ENCODE measurements at regions not wholly inside any gene's neighbourhood (a gene's known extent, or its start where the extent isn't known, plus 50 kb on each side); places are given as distances from the start of the nearest gene placed in this dataset.

- H3K4me3 ChIP-seq (ENCODE audit: low read depth, low read length) = no peak overlapping the region
- TF ChIP-seq CTCF (IDR thresholded peaks at IDR 0.05; ENCODE audit: low read depth, low read length) = no peak
These were observed 348.0 kb downstream of the PTPRU start for GRCh38 chr1:29584362-29584761.

GRCh38 chr1:29583727-29584126 is 347.4 kb downstream of the PTPRU start:
- no peak for TF ChIP-seq CTCF (IDR thresholded peaks at IDR 0.05; ENCODE audit: low read depth, low read length)
- H3K4me3 ChIP-seq (ENCODE audit: low read depth, low read length) = no peak overlapping the region

GRCh38 chr1:29581256-29581655 is 344.9 kb downstream of the PTPRU start:
- H3K4me3 ChIP-seq (ENCODE audit: low read depth, low read length) = no peak overlapping the region
- TF ChIP-seq CTCF (IDR thresholded peaks at IDR 0.05; ENCODE audit: low read depth, low read length) = no peak

GRCh38 chr1:29579821-29580425 is 343.6 kb downstream of the PTPRU start:
- no peak for TF ChIP-seq CTCF (IDR thresholded peaks at IDR 0.05; ENCODE audit: low read depth, low read length)
- H3K4me3 ChIP-seq (ENCODE audit: low read depth, low read length) = no peak overlapping the region

GRCh38 chr1:29577512-29577911 is 341.2 kb downstream of the PTPRU start:
- no peak overlapping the region for H3K4me3 ChIP-seq (ENCODE audit: low read depth, low read length)
- no peak for TF ChIP-seq CTCF (IDR thresholded peaks at IDR 0.05; ENCODE audit: low read depth, low read length)

GRCh38 chr1:29576510-29576909 is 340.2 kb downstream of the PTPRU start:
- no peak for TF ChIP-seq CTCF (IDR thresholded peaks at IDR 0.05; ENCODE audit: low read depth, low read length)
- H3K4me3 ChIP-seq (ENCODE audit: low read depth, low read length) = no peak overlapping the region

- no peak for TF ChIP-seq CTCF (IDR thresholded peaks at IDR 0.05; ENCODE audit: low read depth, low read length)
- no peak overlapping the region for H3K4me3 ChIP-seq (ENCODE audit: low read depth, low read length)
These were observed 339.5 kb downstream of the PTPRU start for GRCh38 chr1:29575826-29576225.

All from WI38 (cell line).